Right cardiac atrium (tissue), 5 donors: ENCODE measurements at regions not wholly inside any gene's neighbourhood (a gene's known extent, or its start where the extent isn't known, plus 50 kb on each side); places are given as distances from the start of the nearest gene placed in this dataset.

ENCODE experiments used
- ATAC-seq, 2 donors: fragments of 200-7000 bp; cut with Tn5 transposase; one replicate each; pipeline versions ENCODE4 v1.8.0 to v1.9.1; 2020; ENCODE audit warnings: moderate library complexity in 2 of 2, mild to moderate bottlenecking in 1 of 2
- DNase-seq, 3 donors: peaks; one replicate each; pipeline ENCODE4 v3.0.0-alpha.2; 2020
- H3K27ac ChIP-seq: one replicate; pipeline ENCODE4 v1.5.1; 2013; ENCODE audit warnings: mild to moderate bottlenecking, low read length, control low read depth, moderate library complexity
- H3K27me3 ChIP-seq: one replicate; pipeline ENCODE4 v1.6.1; 2013; ENCODE audit not compliant: control insufficient read depth, insufficient read depth
- H3K4me1 ChIP-seq: one replicate; pipeline ENCODE4 v1.6.1; 2013; ENCODE audit warnings: low read length; ENCODE audit not compliant: control insufficient read depth, insufficient read depth
- H3K4me3 ChIP-seq: one replicate; pipeline ENCODE4 v1.5.1; 2013; ENCODE audit warnings: low read length, control low read depth
- H3K9me3 ChIP-seq: one replicate; pipeline ENCODE4 v1.6.1; 2013; ENCODE audit warnings: low read length; ENCODE audit not compliant: control insufficient read depth
- WGBS: extraction: QIAGEN DNeasy Blood & Tissue Kit; methylation state at CpG from one replicate; pipeline ENCODE4 v1.1.7; 2013; 5-methylcytosine and 5-hydroxymethylcytosine counted together
- intact Hi-C, 4 donors: fragments of 100-400 bp; cut with DNase I; formaldehyde crosslinking; loops; one replicate each; pipeline versions ENCODE4 v1.11.0 to v1.14.0; 2022 to 2023
- donor health status: healthy with polysubstance abuse.
- donor health status: DM: no; HTN: yes; CAD: no.
- donor health status: DM: no; HTN: no; CAD: no.
- donor health status: DM: no; HTN: yes; CAD: no; lungs with severe emphysema.
- donor health status: DM: yes; HTN: yes; CAD: no.

GRCh38 chr15:69951898-69952555, 145.7 kb downstream of the TLE3 start:
- Histone ChIP-seq H3K27ac (no peak overlapping the region), H3K4me3 (no peak overlapping the region), H3K27me3 (no peaks in the 10 kb centered on the region), H3K9me3 (no peaks in the 10 kb centered on the region), H3K4me1 (no peaks in the 10 kb centered on the region)
- WGBS: 83% methylated on average over 9 of the region's 9 CpGs
- DNase-seq (no peak), ATAC-seq (no peak)
- intact Hi-C loops: no loop called here

GRCh38 chr15:69953051-69953450, 144.7 kb downstream of the TLE3 start:
- H3K27ac ChIP-seq: no peak overlapping the region
- no peaks in the 10 kb centered on the region for H3K27me3 ChIP-seq
- H3K4me1 ChIP-seq: no peaks in the 10 kb centered on the region
- DNase-seq (no peak), ATAC-seq (no peak)
- no peaks in the 10 kb centered on the region for H3K9me3 ChIP-seq
- no peak overlapping the region for H3K4me3 ChIP-seq
- WGBS: 87% methylated on average over 6 of the region's 6 CpGs
- intact Hi-C loops: no loop called here

- H3K4me3 ChIP-seq: no peak overlapping the region
- no peaks in the 10 kb centered on the region for H3K27me3 ChIP-seq
- intact Hi-C loops: no loop called here
- WGBS: 71% methylated on average over 2 of the region's 2 CpGs
- H3K27ac ChIP-seq: no peak overlapping the region
- DNase-seq (no peak), ATAC-seq (no peak)
- H3K9me3 ChIP-seq: no peaks in the 10 kb centered on the region
- H3K4me1 ChIP-seq: no peaks in the 10 kb centered on the region
These were observed 143.9 kb downstream of the TLE3 start for GRCh38 chr15:69953816-69954215.

GRCh38 chr15:69954666-69955065, 143.1 kb downstream of the TLE3 start:
- 73% methylated on average over 5 of the region's 5 CpGs for WGBS

GRCh38 chr15:69955240-69955894, 142.3 kb downstream of the TLE3 start:
- Histone ChIP-seq H3K27ac (no peak overlapping the region), H3K4me3 (no peak overlapping the region), H3K4me1 (no peaks in the 10 kb centered on the region), H3K27me3 (no peaks in the 10 kb centered on the region), H3K9me3 (no peaks in the 10 kb centered on the region)
- ATAC-seq: peak; percentile 37 to 47
- intact Hi-C loops: no loop called here
- WGBS: 70% methylated on average over 9 of the region's 9 CpGs
- peak in 1 of 3 donors; percentile 65 for DNase-seq

More at GRCh38 chr15:69954666-69955065, 143.1 kb downstream of the TLE3 start:
- DNase-seq (no peak), ATAC-seq (no peak)
- Histone ChIP-seq H3K27me3 (no peaks in the 10 kb centered on the region), H3K9me3 (no peaks in the 10 kb centered on the region), H3K4me3 (no peak overlapping the region), H3K4me1 (no peaks in the 10 kb centered on the region), H3K27ac (no peak overlapping the region)
- intact Hi-C loops: no loop called here

GRCh38 chr15:69956417-69956816, 141.3 kb downstream of the TLE3 start:
- WGBS: 63% methylated on average over 5 of the region's 5 CpGs
- DNase-seq (no peak), ATAC-seq (no peak)
- Histone ChIP-seq H3K4me3 (no peak overlapping the region), H3K27me3 (no peaks in the 10 kb centered on the region), H3K9me3 (no peaks in the 10 kb centered on the region), H3K27ac (no peak overlapping the region), H3K4me1 (no peaks in the 10 kb centered on the region)
- intact Hi-C loops: no loop called here

- no peak for ATAC-seq
- Histone ChIP-seq H3K27ac (no peak overlapping the region), H3K9me3 (no peaks in the 10 kb centered on the region), H3K27me3 (no peaks in the 10 kb centered on the region), H3K4me1 (no peaks in the 10 kb centered on the region), H3K4me3 (no peak overlapping the region)
- 88% methylated on average over 4 of the region's 4 CpGs for WGBS
- no peak for DNase-seq
- intact Hi-C loops: no loop called here
These were observed 140.5 kb downstream of the TLE3 start for GRCh38 chr15:69957175-69957574.

- no peak for ATAC-seq
- H3K27me3 ChIP-seq: no peaks in the 10 kb centered on the region
- WGBS: 61% methylated on average over 3 of the region's 3 CpGs
These were observed 139.1 kb downstream of the TLE3 start for GRCh38 chr15:69958496-69959084.

GRCh38 chr15:69962561-69962960, 135.2 kb downstream of the TLE3 start:
- H3K4me1 ChIP-seq: no peaks in the 10 kb centered on the region
- DNase-seq (no peak), ATAC-seq (no peak)
- intact Hi-C loops: no loop called here
- H3K27ac ChIP-seq: no peak overlapping the region
- no peak overlapping the region for H3K4me3 ChIP-seq
- H3K27me3 ChIP-seq: no peaks in the 10 kb centered on the region
- WGBS: 85% methylated on average over 1 of the region's 1 CpG
- no peaks in the 10 kb centered on the region for H3K9me3 ChIP-seq

More at GRCh38 chr15:69958496-69959084, 139.1 kb downstream of the TLE3 start:
- Histone ChIP-seq H3K9me3 (no peaks in the 10 kb centered on the region), H3K27ac (no peak overlapping the region), H3K4me3 (no peak overlapping the region), H3K4me1 (no peaks in the 10 kb centered on the region)
- intact Hi-C loops: no loop called here
- no peak for DNase-seq

GRCh38 chr15:69963385-69963784, 134.3 kb downstream of the TLE3 start:
- no peak overlapping the region for H3K27ac ChIP-seq
- no peaks in the 10 kb centered on the region for H3K4me1 ChIP-seq
- no peaks in the 10 kb centered on the region for H3K27me3 ChIP-seq
- DNase-seq: no peak
- no peaks in the 10 kb centered on the region for H3K9me3 ChIP-seq
- ATAC-seq: no peak
- intact Hi-C loops: no loop called here
- no peak overlapping the region for H3K4me3 ChIP-seq

- Histone ChIP-seq H3K27me3 (no peaks in the 10 kb centered on the region), H3K9me3 (no peaks in the 10 kb centered on the region), H3K4me3 (no peak overlapping the region), H3K4me1 (no peaks in the 10 kb centered on the region), H3K27ac (no peak overlapping the region)
- 70% methylated on average over 2 of the region's 2 CpGs for WGBS
- ATAC-seq: no peak
- intact Hi-C loops: no loop called here
- no peak for DNase-seq
These were observed 125.9 kb downstream of the TLE3 start for GRCh38 chr15:69971771-69972170.
